H9 (cell line): ENCODE measurements at regions not wholly inside any gene's neighbourhood (a gene's known extent, or its start where the extent isn't known, plus 50 kb on each side); places are given as distances from the start of the nearest gene placed in this dataset.

Experiments
- DNase-seq: peaks from one replicate; pipeline ENCODE4 v3.0.0-alpha.2; 2017
- H2AFZ ChIP-seq: one replicate; pipeline ENCODE4 v1.6.1; 2013; ENCODE audit warnings: mild to moderate bottlenecking, low read length, control low read depth, moderate library complexity
- H2AK5ac ChIP-seq: 2 replicates; pipeline ENCODE4 v1.6.1; 2013; ENCODE audit warnings: low read length, control low read depth, mixed read lengths; ENCODE audit not compliant: insufficient read length
- H2BK120ac ChIP-seq: one replicate; pipeline ENCODE4 v1.6.1; 2013; ENCODE audit warnings: low read depth, mild to moderate bottlenecking, low read length, control low read depth, inconsistent platforms; ENCODE audit not compliant: poor library complexity, severe bottlenecking
- H2BK12ac ChIP-seq: 2 replicates; pipeline ENCODE4 v1.6.1; 2013; ENCODE audit warnings: low read length, control low read depth, mixed read lengths, low read depth; ENCODE audit not compliant: insufficient read length
- H2BK15ac ChIP-seq: 2 replicates; pipeline ENCODE4 v1.6.1; 2013; ENCODE audit warnings: low read depth, low read length, control low read depth
- H2BK20ac ChIP-seq: one replicate; pipeline ENCODE4 v1.6.1; 2013; ENCODE audit warnings: low read depth, mild to moderate bottlenecking, low read length, control low read depth, inconsistent platforms; ENCODE audit not compliant: poor library complexity, severe bottlenecking
- H2BK5ac ChIP-seq: 2 replicates; pipeline ENCODE4 v1.6.1; 2013; ENCODE audit warnings: low read length, control low read depth, mixed read lengths; ENCODE audit not compliant: insufficient read length
- H3K14ac ChIP-seq: 2 replicates; pipeline ENCODE4 v1.6.1; 2013; ENCODE audit warnings: low read length, control low read depth; ENCODE audit not compliant: insufficient read depth
- H3K18ac ChIP-seq: 2 replicates; pipeline ENCODE4 v1.6.1; 2013; ENCODE audit warnings: low read depth, mild to moderate bottlenecking, mixed read lengths, low read length, control low read depth; ENCODE audit not compliant: insufficient read length
- H3K23ac ChIP-seq: 2 replicates; pipeline ENCODE4 v1.6.1; 2013; ENCODE audit warnings: low read length, control low read depth, mixed read lengths, low read depth; ENCODE audit not compliant: insufficient read length
- H3K23me2 ChIP-seq: 2 replicates; pipeline ENCODE4 v1.6.1; 2013; ENCODE audit warnings: low read depth, mild to moderate bottlenecking, mixed read lengths, low read length, control low read depth; ENCODE audit not compliant: insufficient read length, poor library complexity, severe bottlenecking
- H3K27ac ChIP-seq: 2 replicates; pipeline ENCODE4 v1.5.1; 2013; ENCODE audit warnings: low read length, control low read depth, mixed read lengths, low read depth; ENCODE audit not compliant: insufficient read length
- H3K27me3 ChIP-seq: 2 replicates; pipeline ENCODE4 v1.6.1; 2013; ENCODE audit warnings: low read length, control low read depth, inconsistent platforms; ENCODE audit not compliant: insufficient read depth
- H3K4ac ChIP-seq: 2 replicates; pipeline ENCODE4 v1.6.1; 2013; ENCODE audit warnings: low read depth, mild to moderate bottlenecking, control low read depth, inconsistent platforms, low read length, moderate library complexity
- H3K4me1 ChIP-seq: 2 replicates; pipeline ENCODE4 v1.6.1; 2013; ENCODE audit warnings: low read length, control low read depth, inconsistent platforms; ENCODE audit not compliant: insufficient read depth
- H3K4me2 ChIP-seq: 2 replicates; pipeline ENCODE4 v1.6.1; 2013; ENCODE audit warnings: low read length, control low read depth, mixed read lengths; ENCODE audit not compliant: insufficient read length, insufficient read depth
- H3K56ac ChIP-seq: 2 replicates; pipeline ENCODE4 v1.6.1; 2013; ENCODE audit warnings: low read depth, mild to moderate bottlenecking, mixed read lengths, low read length, control low read depth; ENCODE audit not compliant: insufficient read length
- H3K79me1 ChIP-seq: 2 replicates; pipeline ENCODE4 v1.6.1; 2013; ENCODE audit warnings: low read depth, mild to moderate bottlenecking, moderate library complexity, low read length, control low read depth, inconsistent platforms; ENCODE audit not compliant: insufficient read depth, poor library complexity, severe bottlenecking
- H3K79me2 ChIP-seq: 2 replicates; pipeline ENCODE4 v1.6.1; 2013; ENCODE audit warnings: low read length, control low read depth, inconsistent platforms; ENCODE audit not compliant: insufficient read depth
- H3K9ac ChIP-seq: 2 replicates; pipeline ENCODE4 v1.6.1; 2013; ENCODE audit warnings: low read length, control low read depth, mixed read lengths; ENCODE audit not compliant: insufficient read length; ENCODE audit errors: extremely low read depth
- H3K9me3 ChIP-seq: one replicate; pipeline ENCODE4 v1.6.1; 2013; ENCODE audit warnings: low read depth, low read length, inconsistent platforms; ENCODE audit not compliant: control insufficient read depth
- H3T11ph ChIP-seq: one replicate; pipeline ENCODE4 v1.6.1; 2013; ENCODE audit warnings: mild to moderate bottlenecking, low read length, control low read depth, inconsistent platforms
- H4K20me1 ChIP-seq: one replicate; pipeline ENCODE4 v1.6.1; 2013; ENCODE audit not compliant: control insufficient read depth, insufficient read length, insufficient read depth
- H4K5ac ChIP-seq: 2 replicates; pipeline ENCODE4 v1.6.1; 2013; ENCODE audit warnings: low read depth, mild to moderate bottlenecking, mixed read lengths, low read length, control low read depth; ENCODE audit not compliant: insufficient read length
- H4K8ac ChIP-seq: replicated peaks from 2 replicates; pipeline ENCODE4 v1.6.1; 2013; ENCODE audit warnings: low read length, control low read depth, mixed read lengths, low read depth; ENCODE audit not compliant: insufficient read length
- H4K91ac ChIP-seq: 2 replicates; pipeline ENCODE4 v1.6.1; 2013; ENCODE audit warnings: low read depth, mild to moderate bottlenecking, moderate library complexity, mixed read lengths, low read length, control low read depth; ENCODE audit not compliant: insufficient read length
- H3K27ac Mint-ChIP-seq, 3 experiments: 2 replicates in 2 of 3; 3 replicates in 1 of 3; pipeline ENCODE4 v1.8.0; 2020 to 2021; ENCODE audit warnings: mixed read lengths in 3 of 3, mild to moderate bottlenecking in 1 of 3, moderate library complexity in 1 of 3
- H3K27me3 Mint-ChIP-seq: 2 replicates; pipeline ENCODE4 v1.8.0; 2021; ENCODE audit warnings: low read depth, mild to moderate bottlenecking, moderate library complexity, mixed read lengths
- H3K36me3 Mint-ChIP-seq, 3 experiments: 2 replicates in 2 of 3; 3 replicates in 1 of 3; pipeline ENCODE4 v1.8.0; 2020 to 2021; ENCODE audit warnings: low read depth in 3 of 3, mixed read lengths in 3 of 3; ENCODE audit not compliant: insufficient read depth in 1 of 3
- H3K4me1 Mint-ChIP-seq, 2 experiments: 2 replicates each; pipeline ENCODE4 v1.8.0; 2020; ENCODE audit warnings: mixed read lengths in 2 of 2
- H3K4me3 Mint-ChIP-seq, 2 experiments: 2 replicates in 1 of 2; 3 replicates in 1 of 2; pipeline ENCODE4 v1.8.0; 2020 to 2021; ENCODE audit warnings: mild to moderate bottlenecking in 2 of 2, mixed read lengths in 2 of 2, moderate library complexity in 1 of 2
- H3K9me3 Mint-ChIP-seq, 2 experiments: 2 replicates in 1 of 2; 3 replicates in 1 of 2; pipeline ENCODE4 v1.8.0; 2020; ENCODE audit warnings: mild to moderate bottlenecking in 2 of 2, mixed read lengths in 2 of 2, moderate library complexity in 1 of 2
- CTCF ChIP-seq: fragments of 200-600 bp; sonication (generic); conservative IDR thresholded peaks from 3 replicates; pipeline ENCODE4 v1.8.0; 2021; ENCODE audit warnings: antibody characterized with exemption, mild to moderate bottlenecking
- WGBS: extraction: QIAGEN DNeasy Blood & Tissue Kit; methylation state at CpG from one replicate; pipeline ENCODE4 v1.1.7; 2013; ENCODE audit warnings: missing lambda C conversion rate, low lambda C conversion rate, mixed read lengths; ENCODE audit not compliant: insufficient read length; ENCODE audit errors: extremely low coverage; 5-methylcytosine and 5-hydroxymethylcytosine counted together

GRCh38 chr9:7285199-7285598 lies 514.4 kb downstream of the DMAC1 start:
- Histone ChIP-seq H3K27me3 (no peaks in the 10 kb centered on the region), H4K5ac (no peak overlapping the region), H3K4ac (no peak overlapping the region), H3K23ac (no peak overlapping the region), H2AFZ (no peak overlapping the region), H4K8ac (no peak overlapping the region), H2BK5ac (no peak overlapping the region), H3K4me1 (peaks cover 7% of the 10 kb centered on the region; the same call in 1 of the 2 replicates), H3K79me2 (no peaks in the 10 kb centered on the region), H3K23me2 (no peaks in the 10 kb centered on the region), H3K79me1 (no peaks in the 10 kb centered on the region), H3K9me3 (no peaks in the 10 kb centered on the region), H3K14ac (no peak overlapping the region), H3K9ac (no peak overlapping the region), H2BK12ac (no peak overlapping the region), H3K4me2 (no peak overlapping the region), H2AK5ac (no peak overlapping the region), H2BK20ac (no peak overlapping the region), H3K27ac (no peak overlapping the region), H3T11ph (no peak overlapping the region), H4K20me1 (no peaks in the 10 kb centered on the region), H2BK120ac (no peak overlapping the region), H3K56ac (no peak overlapping the region), H4K91ac (no peak overlapping the region), H3K18ac (no peak overlapping the region), H2BK15ac (no peak overlapping the region)
- Mint-ChIP-seq H3K27me3 (peaks cover 3% of the 10 kb centered on the region), H3K9me3 (peaks cover 14 to 18% of the 10 kb centered on the region in 2 experiments; a peak in 4 of 5 replicates), H3K36me3 (peaks cover 9 to 28% (median 12%) of the 10 kb centered on the region in 3 experiments), H3K4me3 (no peak overlapping the region), H3K4me1 (peaks cover 58 to 59% of the 10 kb centered on the region in 2 experiments), H3K27ac (peak overlapping the region in 1 of 3 experiments; percentile 46; a peak in 1 of 7 replicates)
- no peak for DNase-seq
- no CpG with 5 or more reads among the region's 5 CpGs for WGBS
- TF ChIP-seq CTCF, result no peak
